Osteoblast (primary cell): ENCODE measurements at regions not wholly inside any gene's neighbourhood (a gene's known extent, or its start where the extent isn't known, plus 50 kb on each side); places are given as distances from the start of the nearest gene placed in this dataset.

Experiments used
- DNase-seq: peaks from one replicate; pipeline ENCODE4 v3.0.0; 2011; ENCODE audit warnings: low spot score, mixed read lengths; ENCODE audit not compliant: insufficient read length; ENCODE audit errors: missing footprints
- H2AFZ ChIP-seq: 2 replicates; pipeline ENCODE4 v1.6.0; 2011; ENCODE audit warnings: mild to moderate bottlenecking, low read length
- H3K27ac ChIP-seq: 2 replicates; pipeline ENCODE4 v1.5.1; 2011; ENCODE audit warnings: mild to moderate bottlenecking, low read depth, low read length, moderate library complexity
- H3K27me3 ChIP-seq: 2 replicates; pipeline ENCODE4 v1.6.0; 2012; ENCODE audit warnings: mild to moderate bottlenecking, control low read depth, inconsistent platforms, low read length, moderate library complexity; ENCODE audit not compliant: insufficient read depth
- H3K36me3 ChIP-seq: 2 replicates; pipeline ENCODE4 v1.5.1; 2011; ENCODE audit warnings: mild to moderate bottlenecking, low read length, control low read depth, moderate library complexity; ENCODE audit not compliant: insufficient read depth
- H3K4me1 ChIP-seq: 2 replicates; pipeline ENCODE4 v1.5.1; 2011; ENCODE audit warnings: mild to moderate bottlenecking, low read length, control low read depth, moderate library complexity; ENCODE audit not compliant: insufficient read depth
- H3K4me2 ChIP-seq: 2 replicates; pipeline ENCODE4 v1.6.0; 2011; ENCODE audit warnings: mild to moderate bottlenecking, low read length; ENCODE audit not compliant: insufficient read depth
- H3K4me3 ChIP-seq: fragments of 200-600 bp; sonication (generic); 3 replicates; pipeline ENCODE4 v1.5.1; 2012; ENCODE audit warnings: mild to moderate bottlenecking, low read length, inconsistent platforms; ENCODE audit not compliant: insufficient read depth
- H3K79me2 ChIP-seq: 2 replicates; pipeline ENCODE4 v1.6.0; 2012; ENCODE audit warnings: mild to moderate bottlenecking, low read length, control low read depth, inconsistent platforms; ENCODE audit not compliant: insufficient read depth
- H3K9me3 ChIP-seq: 2 replicates; pipeline ENCODE4 v1.5.1; 2011; ENCODE audit warnings: low read depth, low read length, control low read depth
- H4K20me1 ChIP-seq: 2 replicates; pipeline ENCODE4 v1.6.0; 2012; ENCODE audit warnings: mild to moderate bottlenecking, low read length, control low read depth; ENCODE audit not compliant: insufficient read depth
- CTCF ChIP-seq: IDR thresholded peaks from 2 replicates; pipeline ENCODE4 v1.5.1; 2011; ENCODE audit warnings: mild to moderate bottlenecking, low read depth, low read length, moderate library complexity; ENCODE audit errors: extremely low read depth

- no peaks in the 10 kb centered on the region for H3K4me1 ChIP-seq
- H3K27ac ChIP-seq, result no peak overlapping the region
- H3K9me3 ChIP-seq, result no peaks in the 10 kb centered on the region
- no peak overlapping the region for H3K4me3 ChIP-seq
- DNase-seq, result no peak
- H3K79me2 ChIP-seq, result no peaks in the 10 kb centered on the region
- no peaks in the 10 kb centered on the region for H3K27me3 ChIP-seq
- H4K20me1 ChIP-seq, result no peaks in the 10 kb centered on the region
- no peak overlapping the region for H3K4me2 ChIP-seq
- TF ChIP-seq CTCF, result no peak
- no peaks in the 10 kb centered on the region for H3K36me3 ChIP-seq
- no peak overlapping the region for H2AFZ ChIP-seq
These were observed 1577.3 kb upstream of the C9orf72 start for GRCh38 chr9:29150606-29151005.

- Histone ChIP-seq H3K4me2 (no peak overlapping the region), H3K36me3 (no peaks in the 10 kb centered on the region), H3K4me3 (no peak overlapping the region), H3K4me1 (no peaks in the 10 kb centered on the region), H3K27me3 (no peaks in the 10 kb centered on the region), H2AFZ (no peak overlapping the region), H3K79me2 (no peaks in the 10 kb centered on the region), H3K27ac (no peak overlapping the region), H3K9me3 (peaks cover 4% of the 10 kb centered on the region), H4K20me1 (no peaks in the 10 kb centered on the region)
- TF ChIP-seq CTCF, result no peak
- DNase-seq, result no peak
These were observed 1587.6 kb upstream of the C9orf72 start for GRCh38 chr9:29160763-29161353.

- H3K79me2 ChIP-seq, result no peaks in the 10 kb centered on the region
- H3K4me3 ChIP-seq, result no peak overlapping the region
- no peaks in the 10 kb centered on the region for H3K27me3 ChIP-seq
- TF ChIP-seq CTCF, result no peak
- H3K27ac ChIP-seq, result no peak overlapping the region
- peaks cover 2% of the 10 kb centered on the region for H3K9me3 ChIP-seq
- no peaks in the 10 kb centered on the region for H3K4me1 ChIP-seq
- no peak overlapping the region for H3K4me2 ChIP-seq
- no peak overlapping the region for H2AFZ ChIP-seq
- no peak for DNase-seq
- H4K20me1 ChIP-seq, result no peaks in the 10 kb centered on the region
- H3K36me3 ChIP-seq, result no peaks in the 10 kb centered on the region
These were observed 1600.9 kb upstream of the C9orf72 start for GRCh38 chr9:29174136-29174535.

GRCh38 chr9:29176231-29176630 lies 1603.0 kb upstream of the C9orf72 start:
- H3K9me3 ChIP-seq, result peaks cover 2% of the 10 kb centered on the region
- H3K27me3 ChIP-seq, result no peaks in the 10 kb centered on the region
- no peak overlapping the region for H3K27ac ChIP-seq
- H4K20me1 ChIP-seq, result no peaks in the 10 kb centered on the region
- no peaks in the 10 kb centered on the region for H3K4me1 ChIP-seq
- no peak overlapping the region for H2AFZ ChIP-seq
- peak; percentile 13 for DNase-seq
- H3K36me3 ChIP-seq, result no peaks in the 10 kb centered on the region
- no peak overlapping the region for H3K4me2 ChIP-seq
- no peaks in the 10 kb centered on the region for H3K79me2 ChIP-seq
- no peak overlapping the region for H3K4me3 ChIP-seq
- TF ChIP-seq CTCF, result no peak
